ENCODE measurements at regions not wholly inside any gene's neighbourhood (a gene's known extent, or its start where the extent isn't known, plus 50 kb on each side); places are given as distances from the start of the nearest gene placed in this dataset.

GRCh38 chr1:68370101-68370915, 79.4 kb downstream of the RPE65 start:
- no peak overlapping the region for H3K4me3 ChIP-seq
- no peaks in the 10 kb centered on the region for H3K36me3 ChIP-seq
- H3K27ac ChIP-seq: no peak overlapping the region
- no peak for TF ChIP-seq POLR2A (IDR thresholded peaks at IDR 0.05)
- TF ChIP-seq POLR2AphosphoS5 (IDR thresholded peaks at IDR 0.05; ENCODE audit: insufficient read depth in 1 of 2, low read depth in 1 of 2): no peak
- no peak for TF ChIP-seq CTCF (IDR thresholded peaks at IDR 0.05)
- no peaks in the 10 kb centered on the region for H3K27me3 ChIP-seq
- H3K4me1 ChIP-seq: no peaks in the 10 kb centered on the region
- intact Hi-C loops (cut with DNase I): no loop called here
- no peaks in the 10 kb centered on the region for H3K9me3 ChIP-seq
- no peak for DNase-seq (ENCODE audit: extremely low spot score in 2 of 2)

- DNase-seq (ENCODE audit: extremely low spot score in 2 of 2): no peak
- Histone ChIP-seq H3K4me1 (no peaks in the 10 kb centered on the region), H3K4me3 (no peak overlapping the region), H3K9me3 (no peaks in the 10 kb centered on the region), H3K27me3 (no peaks in the 10 kb centered on the region), H3K27ac (no peak overlapping the region), H3K36me3 (no peaks in the 10 kb centered on the region)
- intact Hi-C loops (cut with DNase I): no loop called here
- no peak for TF ChIP-seq POLR2A (IDR thresholded peaks at IDR 0.05)
- TF ChIP-seq POLR2AphosphoS5 (IDR thresholded peaks at IDR 0.05; ENCODE audit: insufficient read depth in 1 of 2, low read depth in 1 of 2): no peak
- no peak for TF ChIP-seq CTCF (IDR thresholded peaks at IDR 0.05)
Observed at GRCh38 chr1:68366572-68366971, 83.2 kb downstream of the RPE65 start.

- H3K9me3 ChIP-seq: no peaks in the 10 kb centered on the region
- no peaks in the 10 kb centered on the region for H3K4me1 ChIP-seq
- H3K36me3 ChIP-seq: no peaks in the 10 kb centered on the region
- no peaks in the 10 kb centered on the region for H3K27me3 ChIP-seq
- TF ChIP-seq POLR2AphosphoS5 (IDR thresholded peaks at IDR 0.05; ENCODE audit: insufficient read depth in 1 of 2, low read depth in 1 of 2): no peak
- no peak for TF ChIP-seq POLR2A (IDR thresholded peaks at IDR 0.05)
- TF ChIP-seq CTCF (IDR thresholded peaks at IDR 0.05): no peak
- no peak overlapping the region for H3K27ac ChIP-seq
- intact Hi-C loops (cut with DNase I): no loop called here
- DNase-seq (ENCODE audit: extremely low spot score in 2 of 2): no peak
- no peak overlapping the region for H3K4me3 ChIP-seq
Observed at GRCh38 chr1:68365709-68366382, 83.9 kb downstream of the RPE65 start.

GRCh38 chr1:68363339-68363738, 86.4 kb downstream of the RPE65 start:
- Histone ChIP-seq H3K27me3 (no peaks in the 10 kb centered on the region), H3K36me3 (no peaks in the 10 kb centered on the region), H3K4me3 (no peak overlapping the region), H3K27ac (no peak overlapping the region), H3K9me3 (no peaks in the 10 kb centered on the region), H3K4me1 (peaks cover 9% of the 10 kb centered on the region)
- no peak for DNase-seq (ENCODE audit: extremely low spot score in 2 of 2)
- intact Hi-C loops (cut with DNase I): no loop called here
- TF ChIP-seq CTCF (IDR thresholded peaks at IDR 0.05): no peak

GRCh38 chr1:68361346-68361910, 88.3 kb downstream of the RPE65 start:
- no peak overlapping the region for H3K27ac ChIP-seq
- no peaks in the 10 kb centered on the region for H3K27me3 ChIP-seq
- no peaks in the 10 kb centered on the region for H3K36me3 ChIP-seq
- H3K4me3 ChIP-seq: no peak overlapping the region
- peaks cover 13% of the 10 kb centered on the region for H3K4me1 ChIP-seq
- intact Hi-C loops (cut with DNase I): no loop called here
- DNase-seq (ENCODE audit: extremely low spot score in 2 of 2): no peak
- TF ChIP-seq CTCF (IDR thresholded peaks at IDR 0.05): no peak
- no peak for TF ChIP-seq POLR2A (IDR thresholded peaks at IDR 0.05)
- no peak for TF ChIP-seq POLR2AphosphoS5 (IDR thresholded peaks at IDR 0.05; ENCODE audit: insufficient read depth in 1 of 2, low read depth in 1 of 2)
- H3K9me3 ChIP-seq: no peaks in the 10 kb centered on the region
